Osteoblast (primary cell): ENCODE measurements at regions not wholly inside any gene's neighbourhood (a gene's known extent, or its start where the extent isn't known, plus 50 kb on each side); places are given as distances from the start of the nearest gene placed in this dataset.

ENCODE experiments used
- DNase-seq: peaks from one replicate; pipeline ENCODE4 v3.0.0; 2011; ENCODE audit warnings: low spot score, mixed read lengths; ENCODE audit not compliant: insufficient read length; ENCODE audit errors: missing footprints
- H2AFZ ChIP-seq: 2 replicates; pipeline ENCODE4 v1.6.0; 2011; ENCODE audit warnings: mild to moderate bottlenecking, low read length
- H3K27ac ChIP-seq: 2 replicates; pipeline ENCODE4 v1.5.1; 2011; ENCODE audit warnings: mild to moderate bottlenecking, low read depth, low read length, moderate library complexity
- H3K27me3 ChIP-seq: 2 replicates; pipeline ENCODE4 v1.6.0; 2012; ENCODE audit warnings: mild to moderate bottlenecking, control low read depth, inconsistent platforms, low read length, moderate library complexity; ENCODE audit not compliant: insufficient read depth
- H3K36me3 ChIP-seq: 2 replicates; pipeline ENCODE4 v1.5.1; 2011; ENCODE audit warnings: mild to moderate bottlenecking, low read length, control low read depth, moderate library complexity; ENCODE audit not compliant: insufficient read depth
- H3K4me1 ChIP-seq: 2 replicates; pipeline ENCODE4 v1.5.1; 2011; ENCODE audit warnings: mild to moderate bottlenecking, low read length, control low read depth, moderate library complexity; ENCODE audit not compliant: insufficient read depth
- H3K4me2 ChIP-seq: 2 replicates; pipeline ENCODE4 v1.6.0; 2011; ENCODE audit warnings: mild to moderate bottlenecking, low read length; ENCODE audit not compliant: insufficient read depth
- H3K4me3 ChIP-seq: fragments of 200-600 bp; sonication (generic); 3 replicates; pipeline ENCODE4 v1.5.1; 2012; ENCODE audit warnings: mild to moderate bottlenecking, low read length, inconsistent platforms; ENCODE audit not compliant: insufficient read depth
- H3K79me2 ChIP-seq: 2 replicates; pipeline ENCODE4 v1.6.0; 2012; ENCODE audit warnings: mild to moderate bottlenecking, low read length, control low read depth, inconsistent platforms; ENCODE audit not compliant: insufficient read depth
- H3K9me3 ChIP-seq: 2 replicates; pipeline ENCODE4 v1.5.1; 2011; ENCODE audit warnings: low read depth, low read length, control low read depth
- H4K20me1 ChIP-seq: 2 replicates; pipeline ENCODE4 v1.6.0; 2012; ENCODE audit warnings: mild to moderate bottlenecking, low read length, control low read depth; ENCODE audit not compliant: insufficient read depth
- CTCF ChIP-seq: IDR thresholded peaks from 2 replicates; pipeline ENCODE4 v1.5.1; 2011; ENCODE audit warnings: mild to moderate bottlenecking, low read depth, low read length, moderate library complexity; ENCODE audit errors: extremely low read depth

DNA sequence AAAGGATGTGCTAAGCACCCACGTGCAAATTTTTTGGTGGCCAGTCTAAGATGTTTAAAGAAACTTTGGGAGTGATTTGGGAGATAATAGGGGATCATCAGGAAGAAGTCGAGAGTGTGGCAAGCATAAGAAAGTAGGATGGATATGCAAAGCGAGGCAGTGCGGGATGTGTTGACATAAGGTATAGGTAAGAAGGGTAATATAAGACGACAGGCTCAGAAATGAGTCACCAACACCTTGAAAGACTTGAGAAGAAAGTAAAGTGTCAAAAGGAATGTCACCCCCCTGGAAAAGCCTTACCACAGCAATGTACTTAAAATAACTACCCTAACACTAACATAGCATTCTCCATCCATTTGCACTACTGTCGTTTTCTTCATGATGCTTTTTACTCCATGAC, 69.8 kb upstream of the BMP2K start:
- H3K27ac ChIP-seq, result no peak overlapping the region
- no peak overlapping the region for H3K4me2 ChIP-seq
- no peak overlapping the region for H2AFZ ChIP-seq
- H3K4me1 ChIP-seq, result peaks cover 5% of the 10 kb centered on the region
- no peak overlapping the region for H3K4me3 ChIP-seq
- no peaks in the 10 kb centered on the region for H3K79me2 ChIP-seq
- H3K27me3 ChIP-seq, result no peaks in the 10 kb centered on the region
- H3K9me3 ChIP-seq, result no peaks in the 10 kb centered on the region
- H4K20me1 ChIP-seq, result no peaks in the 10 kb centered on the region
- H3K36me3 ChIP-seq, result no peaks in the 10 kb centered on the region
- TF ChIP-seq CTCF, result no peak
- no peak for DNase-seq

- H3K4me2 ChIP-seq, result no peak overlapping the region
- H3K27ac ChIP-seq, result no peak overlapping the region
- H3K79me2 ChIP-seq, result no peaks in the 10 kb centered on the region
- no peaks in the 10 kb centered on the region for H3K27me3 ChIP-seq
- no peaks in the 10 kb centered on the region for H3K9me3 ChIP-seq
- no peak for TF ChIP-seq CTCF
- no peak overlapping the region for H2AFZ ChIP-seq
- H3K4me3 ChIP-seq, result no peak overlapping the region
- peaks cover 5% of the 10 kb centered on the region for H3K4me1 ChIP-seq
- no peak for DNase-seq
- H3K36me3 ChIP-seq, result no peaks in the 10 kb centered on the region
- H4K20me1 ChIP-seq, result no peaks in the 10 kb centered on the region
Measured at GRCh38 chr4:78707268-78707667, 68.9 kb upstream of the BMP2K start.

- no peaks in the 10 kb centered on the region for H3K36me3 ChIP-seq
- H3K9me3 ChIP-seq, result no peaks in the 10 kb centered on the region
- H3K4me2 ChIP-seq, result no peak overlapping the region
- H3K4me1 ChIP-seq, result peaks cover 5% of the 10 kb centered on the region
- H2AFZ ChIP-seq, result no peak overlapping the region
- H4K20me1 ChIP-seq, result no peaks in the 10 kb centered on the region
- no peaks in the 10 kb centered on the region for H3K27me3 ChIP-seq
- H3K79me2 ChIP-seq, result no peaks in the 10 kb centered on the region
- no peak for TF ChIP-seq CTCF
- H3K4me3 ChIP-seq, result no peak overlapping the region
- no peak overlapping the region for H3K27ac ChIP-seq
- DNase-seq, result no peak
Measured at GRCh38 chr4:78707793-78708192, 68.4 kb upstream of the BMP2K start.

DNA sequence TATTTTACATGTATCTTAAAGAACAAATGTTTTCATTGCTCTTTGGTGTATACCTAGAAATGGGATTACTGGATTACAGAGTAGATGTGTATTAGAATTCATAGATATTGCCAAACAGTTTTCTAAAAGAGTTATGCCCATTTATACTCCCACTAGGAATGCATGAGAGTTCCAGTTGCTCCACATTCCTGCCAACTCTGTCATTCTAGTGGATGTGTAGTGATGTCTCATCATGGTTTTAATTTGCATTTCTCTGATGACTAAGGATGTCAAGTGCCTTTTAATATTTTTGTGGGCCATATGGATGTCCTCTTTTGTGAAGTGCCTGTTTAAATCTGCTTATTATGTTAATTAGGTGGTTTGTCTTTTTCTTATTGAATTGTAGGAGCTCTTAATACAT, 65.6 kb upstream of the BMP2K start:
- Histone ChIP-seq H3K79me2 (no peaks in the 10 kb centered on the region), H2AFZ (no peak overlapping the region), H3K4me3 (no peak overlapping the region), H4K20me1 (no peaks in the 10 kb centered on the region), H3K4me2 (no peak overlapping the region), H3K4me1 (no peaks in the 10 kb centered on the region), H3K27me3 (no peaks in the 10 kb centered on the region), H3K27ac (no peak overlapping the region), H3K36me3 (no peaks in the 10 kb centered on the region), H3K9me3 (no peaks in the 10 kb centered on the region)
- DNase-seq, result peak; percentile 35
- TF ChIP-seq CTCF, result no peak
